ENCODE measurements at regions not wholly inside any gene's neighbourhood (a gene's known extent, or its start where the extent isn't known, plus 50 kb on each side); places are given as distances from the start of the nearest gene placed in this dataset.

- Histone ChIP-seq H2BK12ac (ENCODE audit: low read depth, low read length) (no peak overlapping the region), H3K4me1 (replicated peaks in 1 of 4; ENCODE audit: control insufficient read depth in 3 of 4, insufficient read depth in 4 of 4, low read length in 3 of 4) (peaks cover 0 to 2% (median 0%) of the 10 kb centered on the region in 4 experiments; a peak in 2 of 7 replicates), H2AFZ (ENCODE audit: low read length) (no peak overlapping the region), H4K91ac (replicated peaks; ENCODE audit: insufficient read length, low read length) (no peak overlapping the region), H3K27me3 (replicated peaks in 1 of 4; ENCODE audit: control insufficient read depth in 3 of 4, extremely low read depth in 1 of 4, insufficient read depth in 3 of 4, low read length in 3 of 4) (peaks cover 1 to 34% (median 14%) of the 10 kb centered on the region in 4 experiments), H4K8ac (ENCODE audit: extremely low read depth, insufficient read depth, low read length) (no peak overlapping the region), H3K9me3 (ENCODE audit: insufficient read depth in 2 of 2, low read depth in 1 of 2, low read length in 1 of 2) (no peaks in the 10 kb centered on the region), H3K23me2 (ENCODE audit: low read depth, low read length) (no peaks in the 10 kb centered on the region; the same call in 1 of the 2 replicates), H4K20me1 (replicated peaks in 1 of 2; ENCODE audit: control insufficient read depth in 1 of 2, insufficient read depth in 2 of 2, low read length in 2 of 2) (no peaks in the 10 kb centered on the region), H3K27ac (ENCODE audit: low read depth, low read length) (no peak overlapping the region), H3K4ac (replicated peaks; ENCODE audit: insufficient read length, low read depth, low read length) (no peak overlapping the region), H3K79me1 (ENCODE audit: low read depth, low read length) (no peaks in the 10 kb centered on the region), H3K79me2 (ENCODE audit: control insufficient read depth in 1 of 2, insufficient read depth in 2 of 2, low read length in 2 of 2) (no peaks in the 10 kb centered on the region), H3K56ac (replicated peaks; ENCODE audit: insufficient read length, low read depth, low read length) (no peak overlapping the region), H2BK120ac (replicated peaks; ENCODE audit: low read depth, low read length) (no peak overlapping the region), H3K14ac (ENCODE audit: insufficient read length) (no peak overlapping the region), H2BK20ac (ENCODE audit: low read length) (no peak overlapping the region), H2AK5ac (ENCODE audit: low read depth, low read length) (no peak overlapping the region), H3K9ac (replicated peaks in 1 of 4; ENCODE audit: extremely low read depth in 1 of 4, low read depth in 3 of 4, low read length in 3 of 4) (no peak overlapping the region), H3K36me3 (ENCODE audit: control insufficient read depth in 2 of 4, insufficient read depth in 4 of 4, low read length in 3 of 4) (no peaks in the 10 kb centered on the region), H3K4me3 (ENCODE audit: extremely low read depth in 1 of 4, insufficient read depth in 2 of 4, low read depth in 3 of 4, low read length in 4 of 4) (no peak overlapping the region), H2BK5ac (ENCODE audit: low read depth, low read length) (no peak overlapping the region), H4K5ac (ENCODE audit: insufficient read length, low read depth, low read length) (no peak overlapping the region), H3K18ac (ENCODE audit: extremely low read depth, low read length) (no peak overlapping the region), H2BK15ac (ENCODE audit: low read length) (no peak overlapping the region), H3K4me2 (ENCODE audit: insufficient read depth in 1 of 2, low read depth in 2 of 2, low read length in 2 of 2) (no peak overlapping the region), H3K23ac (ENCODE audit: insufficient read length) (no peak overlapping the region)
- FAIRE-seq (no peak), DNase-seq (ENCODE audit: low read depth in 1 of 2, low spot score in 2 of 2) (no peak)
- CTCF ChIA-PET (ENCODE audit: partially characterized antibody): interaction anchor here (0.6 to 1.2 kb wide), 2 partner anchors 22 to 86 kb away, joined by 3 read pairs; no protein-coding TSS in a partner anchor
- WGBS, 2 experiments (ENCODE audit: extremely low coverage in 1 of 2, insufficient coverage in 1 of 2, insufficient read length in 1 of 2, insufficient replicate concordance in 2 of 2, low coverage in 1 of 2, low lambda C conversion rate in 2 of 2, missing lambda C conversion rate in 1 of 2): 92% methylated on average over 6 of the region's 6 CpGs; no CpG with 5 or more reads in 1 of the 2 experiments
- TF ChIP-seq RAD21 (IDR thresholded peaks at IDR 0.05 in 1 of 2, conservative IDR thresholded peaks at IDR 0.05 in 1 of 2; ENCODE audit: low read depth in 2 of 2, low read length in 2 of 2) (no peak), RBBP5 (IDR thresholded peaks at IDR 0.05; ENCODE audit: borderline replicate concordance, low read depth, low read length) (no peak), RFX5 (IDR thresholded peaks at IDR 0.05; ENCODE audit: borderline replicate concordance, low read depth, low read length) (no peak), SRF (IDR thresholded peaks at IDR 0.05; ENCODE audit: low read depth, low read length) (no peak), HDAC6 (IDR thresholded peaks at IDR 0.05; ENCODE audit: low read depth, low read length) (no peak)
- POLR2A ChIA-PET (ENCODE audit: partially characterized antibody): no interaction called here
Measured at GRCh38 chr7:26991796-26992195, 104.0 kb downstream of the HOXA1 start.
